A549 (cell line): ENCODE measurements at regions not wholly inside any gene's neighbourhood (a gene's known extent, or its start where the extent isn't known, plus 50 kb on each side); places are given as distances from the start of the nearest gene placed in this dataset.

Experiments used
- ATAC-seq, 2 experiments: fragments of 200-7000 bp in 1 of 2; fragments of >200 bp in 1 of 2; cut with Nextera tagmentation in 1 of 2; cut with Tn5 transposase in 1 of 2; 3 replicates each; pipeline versions ENCODE4 v1.8.0 to v1.9.1; 2018 to 2020; ENCODE audit warnings: mild to moderate bottlenecking in 1 of 2, moderate library complexity in 1 of 2
- CTCF ChIA-PET: fragments of 300-600 bp; sonication (Branson Sonifier 250); formaldehyde crosslinking; extraction: SDS; loops from one replicate; lab custom pipeline; 2021; ENCODE audit warnings: antibody characterized with exemption, inconsistent platforms; lab: Yijun Ruan, JAX
- POLR2A ChIA-PET: fragments of 350-600 bp; formaldehyde crosslinking; extraction: SDS; loops from one replicate; lab custom pipeline; 2021; ENCODE audit warnings: antibody characterized with exemption, inconsistent platforms; lab: Yijun Ruan, JAX
- DNase-seq, 2 experiments: peaks; one replicate each; pipeline versions ENCODE4 v3.0.0 to v3.0.0-alpha.2; 2011 to 2016; ENCODE audit warnings: low read depth in 1 of 2, low spot score in 1 of 2
- FAIRE-seq: peaks from 2 replicates; lab custom pipeline; 2011; peaks lifted over from hg19 to GRCh38; lab: Jason Lieb, UNC
- H3K27ac ChIP-seq, 2 experiments: fragments of >200 bp; sonication (Bioruptor Twin); formaldehyde crosslinking; 3 replicates each; pipeline ENCODE4 v1.5.1; 2016 to 2017
- H3K4me1 ChIP-seq: fragments of >200 bp; sonication (Bioruptor Twin); formaldehyde crosslinking; 3 replicates; pipeline ENCODE4 v1.6.1; 2016
- H3K4me2 ChIP-seq: fragments of >200 bp; sonication (Bioruptor Twin); formaldehyde crosslinking; 3 replicates; pipeline ENCODE4 v1.6.1; 2016
- H3K4me3 ChIP-seq: fragments of >200 bp; sonication (Bioruptor Twin); formaldehyde crosslinking; 3 replicates; pipeline ENCODE4 v1.5.1; 2016
- H3K9me3 ChIP-seq: fragments of >200 bp; sonication (Bioruptor Twin); formaldehyde crosslinking; 3 replicates; pipeline ENCODE4 v1.6.1; 2016
- ATOH8 ChIP-seq: fragments of 250-450 bp; sonication (Bioruptor Pico); IDR thresholded peaks from 2 replicates; pipeline ENCODE4 v1.5.0; 2020; ENCODE audit warnings: low read depth, mild to moderate bottlenecking, moderate library complexity
- BCL3 ChIP-seq: fragments of >200 bp; sonication (Bioruptor Twin); formaldehyde crosslinking; IDR thresholded peaks from 3 replicates; pipeline ENCODE4 v1.6.1; 2016
- BHLHE40 ChIP-seq: IDR thresholded peaks from 2 replicates; pipeline ENCODE4 v1.6.1; 2012; ENCODE audit warnings: low read depth, low read length, inconsistent platforms
- CBX8 ChIP-seq: fragments of 200-600 bp; sonication (generic); IDR thresholded peaks from 2 replicates; pipeline ENCODE4 v1.6.1; 2016
- CHD2 ChIP-seq: fragments of 150-350 bp; IDR thresholded peaks from 2 replicates; pipeline ENCODE4 v1.6.1; 2014; ENCODE audit warnings: low read length; ENCODE audit not compliant: partially characterized antibody
- CHD4 ChIP-seq: fragments of 200-600 bp; sonication (generic); IDR thresholded peaks from 2 replicates; pipeline ENCODE4 v1.6.1; 2016; ENCODE audit warnings: antibody characterized with exemption, mild to moderate bottlenecking, borderline replicate concordance
- E2F6 ChIP-seq: IDR thresholded peaks from 2 replicates; pipeline ENCODE4 v1.6.1; 2012; ENCODE audit warnings: low read depth, borderline replicate concordance
- FOSB ChIP-seq: fragments of 250-450 bp; sonication (Bioruptor Pico); IDR thresholded peaks from 2 replicates; pipeline ENCODE4 v1.5.0; 2020; ENCODE audit warnings: mild to moderate bottlenecking, moderate library complexity
- FOSL2 ChIP-seq, 2 experiments: fragments of 450-650 bp in 1 of 2; fragments of >200 bp in 1 of 2; sonication (Bioruptor Twin) in 1 of 2; formaldehyde crosslinking; IDR thresholded peaks; 2 replicates each; pipeline versions ENCODE4 v1.5.0 to v1.6.1; 2016 to 2020; ENCODE audit warnings: mild to moderate bottlenecking in 1 of 2, moderate library complexity in 1 of 2
- GATA3 ChIP-seq: IDR thresholded peaks from 2 replicates; pipeline ENCODE4 v1.6.1; 2012; ENCODE audit warnings: borderline replicate concordance
- HOXB5 ChIP-seq: fragments of 250-450 bp; sonication (Bioruptor Pico); IDR thresholded peaks from 2 replicates; pipeline ENCODE4 v1.5.0; 2020; ENCODE audit warnings: mild to moderate bottlenecking, moderate library complexity
- JUN ChIP-seq, 2 experiments: fragments of >200 bp; sonication (Bioruptor Twin); formaldehyde crosslinking; IDR thresholded peaks; 2 replicates in 1 of 2; 3 replicates in 1 of 2; pipeline ENCODE4 v1.6.1; 2016 to 2017
- MAFK ChIP-seq: fragments of 450-650 bp; IDR thresholded peaks from 2 replicates; pipeline ENCODE4 v1.6.1; 2014; ENCODE audit not compliant: partially characterized antibody
- MYC ChIP-seq: IDR thresholded peaks from 2 replicates; pipeline ENCODE4 v1.6.1; 2012; ENCODE audit warnings: mild to moderate bottlenecking, inconsistent platforms, low read length, improper control_type of control experiment, borderline replicate concordance
- NFE2L2 ChIP-seq: fragments of 150-350 bp; conservative IDR thresholded peaks from 2 replicates; pipeline ENCODE4 v1.6.1; 2014; ENCODE audit warnings: low read length
- NPAS2 ChIP-seq: fragments of 250-450 bp; sonication (Bioruptor Pico); IDR thresholded peaks from 2 replicates; pipeline ENCODE4 v1.8.0; 2022; ENCODE audit warnings: mild to moderate bottlenecking, moderate library complexity, borderline replicate concordance
- PHF8 ChIP-seq: fragments of 200-600 bp; sonication (generic); IDR thresholded peaks from 2 replicates; pipeline ENCODE4 v1.6.1; 2016; ENCODE audit warnings: low read depth, mild to moderate bottlenecking, antibody characterized with exemption, moderate library complexity, borderline replicate concordance
- POLR2AphosphoS2 ChIP-seq: conservative IDR thresholded peaks from 2 replicates; pipeline ENCODE4 v1.6.1; 2012; ENCODE audit warnings: low read length, improper control_type of control experiment, inconsistent platforms
- RCOR1 ChIP-seq: fragments of 150-350 bp; IDR thresholded peaks from 2 replicates; pipeline ENCODE4 v1.6.1; 2014; ENCODE audit warnings: antibody characterized with exemption, low read length, low read depth
- RFX5 ChIP-seq: fragments of 450-650 bp; IDR thresholded peaks from 2 replicates; pipeline ENCODE4 v1.7.1; 2014; ENCODE audit warnings: antibody characterized with exemption, mild to moderate bottlenecking, moderate library complexity
- SMC3 ChIP-seq: fragments of >200 bp; sonication (Bioruptor Twin); formaldehyde crosslinking; IDR thresholded peaks from 3 replicates; pipeline ENCODE4 v1.6.1; 2018; ENCODE audit warnings: inconsistent platforms
- SREBF2 ChIP-seq: fragments of 450-650 bp; IDR thresholded peaks from 2 replicates; pipeline ENCODE4 v1.6.1; 2014; ENCODE audit warnings: mild to moderate bottlenecking, moderate library complexity
- ZFP36 ChIP-seq: fragments of 450-650 bp; IDR thresholded peaks from 2 replicates; pipeline ENCODE4 v1.6.1; 2014; ENCODE audit warnings: borderline replicate concordance; ENCODE audit not compliant: partially characterized antibody
- ZNF302 ChIP-seq: fragments of 250-450 bp; sonication (Bioruptor Pico); IDR thresholded peaks from 2 replicates; pipeline ENCODE4 v1.9.0; 2021; ENCODE audit warnings: inconsistent platforms, mild to moderate bottlenecking, moderate library complexity
- ZSCAN20 ChIP-seq: fragments of 250-450 bp; sonication (Bioruptor Pico); IDR thresholded peaks from 2 replicates; pipeline ENCODE4 v1.8.0; 2022; ENCODE audit warnings: mild to moderate bottlenecking, moderate library complexity
- WGBS: methylation state at CpG from one replicate; pipeline ENCODE4 v1.1.6; 2017; ENCODE audit errors: missing lambda C conversion rate; 5-methylcytosine and 5-hydroxymethylcytosine counted together
- TF ChIP-seq, protein P1 (sequence below): fragments of 200-600 bp; sonication (generic); IDR thresholded peaks from 2 replicates; pipeline ENCODE4 v1.6.1; 2016; ENCODE audit warnings: antibody characterized with exemption, mild to moderate bottlenecking, moderate library complexity

DNA sequence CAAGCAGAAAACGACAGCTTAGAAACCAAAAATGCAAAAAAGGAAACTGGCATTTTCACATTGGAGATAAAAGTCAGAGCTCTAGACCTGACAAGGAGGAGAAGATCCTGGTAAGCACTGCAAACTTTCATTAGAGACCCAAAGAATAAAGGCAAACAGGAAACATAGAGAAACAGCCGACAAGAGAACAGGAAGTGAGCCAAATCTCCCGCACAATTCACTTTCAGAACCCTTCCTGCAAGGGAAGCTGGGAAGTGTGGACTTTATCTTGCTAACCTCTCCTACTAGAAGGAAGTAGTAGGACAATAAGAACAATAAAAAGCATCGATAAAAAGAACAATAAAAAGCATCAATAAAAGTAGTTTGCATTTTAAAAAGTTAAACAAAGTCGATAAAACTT, 417.8 kb upstream of the SPHKAP start:
- TF ChIP-seq FOSL2 (IDR thresholded peaks at IDR 0.05) (no peak), FOSL2 (CRISPR knock-in tag; IDR thresholded peaks at IDR 0.05) (no peak), RFX5 (no peak), RCOR1 (no peak), BCL3 (no peak), CHD2 (no peak), E2F6 (no peak), PHF8 (no peak)
- Histone ChIP-seq H3K4me2 (peak overlapping the region; percentile 21; the same call in 1 of the 3 replicates), H3K27ac (no peak overlapping the region), H3K9me3 (no peaks in the 10 kb centered on the region), H3K4me1 (no peaks in the 10 kb centered on the region), H3K4me3 (no peak overlapping the region)
- WGBS = 33% methylated on average over 5 of the region's 5 CpGs
- DNase-seq (no peak), ATAC-seq (no peak), FAIRE-seq (no peak)
- ChIA-PET CTCF (no interaction called here), POLR2A (no interaction called here)

GRCh38 chr2:228597032-228597431, 415.5 kb upstream of the SPHKAP start:
- H3K27ac ChIP-seq = no peak overlapping the region
- TF ChIP-seq RFX5 = no peak
- TF ChIP-seq JUN (IDR thresholded peaks at IDR 0.05) = no peak
- no peak for TF ChIP-seq CBX8
- TF ChIP-seq ATOH8 = no peak
- TF ChIP-seq HOXB5 (CRISPR knock-in tag) = no peak
- TF ChIP-seq BHLHE40 = no peak
- no peak for TF ChIP-seq CHD4
- TF ChIP-seq, all 56 proteins: peak for 0
- ATAC-seq (no peak), DNase-seq (no peak), FAIRE-seq (no peak)
- Histone ChIP-seq H3K4me2 (no peak overlapping the region), H3K9me3 (no peaks in the 10 kb centered on the region), H3K4me1 (no peaks in the 10 kb centered on the region), H3K4me3 (no peak overlapping the region)
- ChIA-PET CTCF (no interaction called here), POLR2A (no interaction called here)
- 0% methylated on average over 1 of the region's 1 CpG for WGBS

GRCh38 chr2:228594012-228594411, 412.5 kb upstream of the SPHKAP start:
- POLR2A ChIA-PET = no interaction called here
- Histone ChIP-seq H3K9me3 (no peaks in the 10 kb centered on the region), H3K4me2 (no peak overlapping the region), H3K4me3 (no peak overlapping the region), H3K4me1 (no peaks in the 10 kb centered on the region), H3K27ac (no peak overlapping the region)
- WGBS = 5% methylated on average over 2 of the region's 2 CpGs
- FAIRE-seq = no peak
- TF ChIP-seq, protein P1, sequence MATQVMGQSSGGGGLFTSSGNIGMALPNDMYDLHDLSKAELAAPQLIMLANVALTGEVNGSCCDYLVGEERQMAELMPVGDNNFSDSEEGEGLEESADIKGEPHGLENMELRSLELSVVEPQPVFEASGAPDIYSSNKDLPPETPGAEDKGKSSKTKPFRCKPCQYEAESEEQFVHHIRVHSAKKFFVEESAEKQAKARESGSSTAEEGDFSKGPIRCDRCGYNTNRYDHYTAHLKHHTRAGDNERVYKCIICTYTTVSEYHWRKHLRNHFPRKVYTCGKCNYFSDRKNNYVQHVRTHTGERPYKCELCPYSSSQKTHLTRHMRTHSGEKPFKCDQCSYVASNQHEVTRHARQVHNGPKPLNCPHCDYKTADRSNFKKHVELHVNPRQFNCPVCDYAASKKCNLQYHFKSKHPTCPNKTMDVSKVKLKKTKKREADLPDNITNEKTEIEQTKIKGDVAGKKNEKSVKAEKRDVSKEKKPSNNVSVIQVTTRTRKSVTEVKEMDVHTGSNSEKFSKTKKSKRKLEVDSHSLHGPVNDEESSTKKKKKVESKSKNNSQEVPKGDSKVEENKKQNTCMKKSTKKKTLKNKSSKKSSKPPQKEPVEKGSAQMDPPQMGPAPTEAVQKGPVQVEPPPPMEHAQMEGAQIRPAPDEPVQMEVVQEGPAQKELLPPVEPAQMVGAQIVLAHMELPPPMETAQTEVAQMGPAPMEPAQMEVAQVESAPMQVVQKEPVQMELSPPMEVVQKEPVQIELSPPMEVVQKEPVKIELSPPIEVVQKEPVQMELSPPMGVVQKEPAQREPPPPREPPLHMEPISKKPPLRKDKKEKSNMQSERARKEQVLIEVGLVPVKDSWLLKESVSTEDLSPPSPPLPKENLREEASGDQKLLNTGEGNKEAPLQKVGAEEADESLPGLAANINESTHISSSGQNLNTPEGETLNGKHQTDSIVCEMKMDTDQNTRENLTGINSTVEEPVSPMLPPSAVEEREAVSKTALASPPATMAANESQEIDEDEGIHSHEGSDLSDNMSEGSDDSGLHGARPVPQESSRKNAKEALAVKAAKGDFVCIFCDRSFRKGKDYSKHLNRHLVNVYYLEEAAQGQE = no peak
- TF ChIP-seq MYC (no peak), HOXB5 (CRISPR knock-in tag) (no peak), BHLHE40 (no peak), ZSCAN20 (CRISPR knock-in tag) (no peak), GATA3 (no peak), NFE2L2 (no peak), CHD2 (no peak), ZNF302 (CRISPR knock-in tag) (no peak), SMC3 (no peak), PHF8 (no peak), FOSB (no peak), ZFP36 (no peak), FOSL2 (IDR thresholded peaks at IDR 0.05) (no peak), FOSL2 (CRISPR knock-in tag; IDR thresholded peaks at IDR 0.05) (no peak), POLR2AphosphoS2 (no peak), MAFK (no peak), NPAS2 (CRISPR knock-in tag) (no peak), SREBF2 (no peak)
- ATAC-seq = no peak
- CTCF ChIA-PET = no interaction called here
- DNase-seq = no peak
